K562 (cell line): ENCODE measurements at regions not wholly inside any gene's neighbourhood (a gene's known extent, or its start where the extent isn't known, plus 50 kb on each side); places are given as distances from the start of the nearest gene placed in this dataset.

ENCODE experiments used
- ATAC-seq: fragments of 200-7000 bp; cut with Tn5 transposase; 3 replicates; pipeline ENCODE4 v1.9.1; 2020; ENCODE audit warnings: moderate library complexity
- BruUV-seq: library from RNA; stranded (reverse); fragments of 400-500 nt; replicated peaks from 2 replicates; lab custom pipeline; 2021; lab: Mats Ljungman, UMichigan
- CTCF ChIA-PET: fragments of 300-600 bp; formaldehyde crosslinking; extraction: SDS; loops from one replicate; lab custom pipeline; 2021; ENCODE audit warnings: low intra/inter-chr PET ratio; lab: Yijun Ruan, JAX
- POLR2A ChIA-PET: fragments of 300-600, 350-650 bp; sonication (Branson Sonifier 250); formaldehyde crosslinking; extraction: SDS; loops from one replicate; lab custom pipeline; 2021; ENCODE audit warnings: antibody characterized with exemption, inconsistent platforms; lab: Yijun Ruan, JAX
- DNase-seq, 4 experiments: peaks; one replicate each; pipeline versions ENCODE4 v3.0.0 to v3.0.0-alpha.2; 2011 to 2018; ENCODE audit warnings: low spot score in 3 of 4, mixed read lengths in 3 of 4; ENCODE audit errors: extremely low read depth in 1 of 4
- FAIRE-seq: peaks from 2 replicates; lab custom pipeline; 2011; peaks lifted over from hg19 to GRCh38; lab: Jason Lieb, UNC
- H2AFZ ChIP-seq: 2 replicates; pipeline ENCODE4 v1.6.0; 2011; ENCODE audit warnings: low read depth, low read length, control low read depth, inconsistent platforms
- H3K27ac ChIP-seq: fragments of 200-600 bp; 3 replicates; pipeline ENCODE4 v1.8.0; 2011; ENCODE audit warnings: low read depth, mild to moderate bottlenecking, control low read depth, inconsistent platforms, low read length, moderate library complexity, mixed read lengths; ENCODE audit errors: extremely low read depth
- H3K27me3 ChIP-seq, 2 experiments: fragments of 300-600 bp in 1 of 2; 2 replicates in 1 of 2; 3 replicates in 1 of 2; pipeline versions ENCODE4 v1.6.0 to v1.8.0; 2011; ENCODE audit warnings: inconsistent platforms in 2 of 2, low read length in 2 of 2, mild to moderate bottlenecking in 1 of 2, mixed read lengths in 1 of 2, moderate library complexity in 1 of 2; ENCODE audit not compliant: control insufficient read depth in 2 of 2, insufficient read depth in 2 of 2
- H3K36me3 ChIP-seq: fragments of 300-600 bp; 3 replicates; pipeline ENCODE4 v1.8.0; 2011; ENCODE audit warnings: mild to moderate bottlenecking, low read length, inconsistent platforms; ENCODE audit not compliant: control insufficient read depth, insufficient read depth
- H3K4me1 ChIP-seq, 2 experiments: fragments of 200-600 bp in 1 of 2; replicated peaks in 1 of 2; 2 replicates in 1 of 2; 3 replicates in 1 of 2; pipeline versions ENCODE4 v1.5.1 to v1.8.0; 2011; ENCODE audit warnings: inconsistent platforms in 2 of 2, low read length in 2 of 2, mild to moderate bottlenecking in 1 of 2, mixed read lengths in 1 of 2, moderate library complexity in 1 of 2; ENCODE audit not compliant: control insufficient read depth in 2 of 2, insufficient read depth in 2 of 2
- H3K4me2 ChIP-seq: 2 replicates; pipeline ENCODE4 v1.6.1; 2011; ENCODE audit warnings: low read length, control low read depth, inconsistent platforms, mixed read lengths; ENCODE audit not compliant: insufficient read depth
- H3K4me3 ChIP-seq: fragments of 200-600 bp; sonication (generic), shearing (Covaris generic); 2 replicates; pipeline ENCODE4 v1.5.1; 2016; ENCODE audit warnings: control low read depth, inconsistent platforms
- H3K79me2 ChIP-seq: fragments of 200-600 bp; 3 replicates; pipeline ENCODE4 v1.8.0; 2011; ENCODE audit warnings: low read length, inconsistent platforms; ENCODE audit not compliant: control insufficient read depth, insufficient read depth
- H3K9ac ChIP-seq, 2 experiments: 2 replicates each; pipeline versions ENCODE4 v1.6.0 to v1.6.1; 2011; ENCODE audit warnings: low read depth in 2 of 2, low read length in 2 of 2, control low read depth in 1 of 2, inconsistent platforms in 1 of 2, mild to moderate bottlenecking in 1 of 2, mixed read lengths in 1 of 2; ENCODE audit not compliant: insufficient read depth in 1 of 2
- H3K9me1 ChIP-seq: one replicate; pipeline ENCODE4 v1.6.0; 2011; ENCODE audit warnings: inconsistent platforms, mild to moderate bottlenecking, low read length, moderate library complexity; ENCODE audit not compliant: control insufficient read depth, insufficient read depth
- H3K9me3 ChIP-seq: replicated peaks from 2 replicates; pipeline ENCODE4 v1.5.1; 2011; ENCODE audit warnings: low read depth, low read length, inconsistent platforms; ENCODE audit not compliant: control insufficient read depth, insufficient read depth
- H4K20me1 ChIP-seq: replicated peaks from 2 replicates; pipeline ENCODE4 v1.6.1; 2011; ENCODE audit warnings: low read length, inconsistent platforms, mixed read lengths; ENCODE audit not compliant: control insufficient read depth, insufficient read depth
- CTCF ChIP-seq, 3 experiments: IDR thresholded peaks in 2 of 3; conservative IDR thresholded peaks in 1 of 3; 2 replicates each; pipeline ENCODE4 v1.5.1; 2011 to 2012; ENCODE audit warnings: low read length in 3 of 3, mild to moderate bottlenecking in 3 of 3, control low read depth in 2 of 3, improper control_type of control experiment in 1 of 3, inconsistent platforms in 1 of 3, low read depth in 1 of 3, mixed read lengths in 1 of 3, moderate library complexity in 1 of 3; ENCODE audit not compliant: insufficient read depth in 2 of 3
- DEAF1 ChIP-seq: fragments of 450-650 bp; formaldehyde crosslinking; IDR thresholded peaks from 2 replicates; pipeline ENCODE4 v1.4.0; 2020; ENCODE audit warnings: mild to moderate bottlenecking, moderate library complexity
- FOXJ3 ChIP-seq: sonication (generic); formaldehyde crosslinking; IDR thresholded peaks from 2 replicates; pipeline ENCODE4 v1.4.0; 2020; ENCODE audit warnings: mild to moderate bottlenecking, missing genetic modification reagents
- ID3 ChIP-seq, 2 experiments: fragments of 250-450 bp in 1 of 2; fragments of 450-650 bp in 1 of 2; sonication (Bioruptor Pico) in 1 of 2; IDR thresholded peaks; 2 replicates each; pipeline versions ENCODE4 v1.6.1 to v1.8.0; 2016 to 2021; ENCODE audit warnings: mild to moderate bottlenecking in 2 of 2, moderate library complexity in 2 of 2, missing compliant biosample characterization in 1 of 2, missing genetic modification characterization in 1 of 2
- RAD21 ChIP-seq, 2 experiments: fragments of 250-450 bp in 1 of 2; fragments of 450-650 bp in 1 of 2; sonication (Bioruptor Pico) in 1 of 2; formaldehyde crosslinking in 1 of 2; IDR thresholded peaks in 1 of 2; conservative IDR thresholded peaks in 1 of 2; 2 replicates each; pipeline versions ENCODE4 v1.4.0 to v1.8.0; 2020 to 2022; ENCODE audit warnings: mild to moderate bottlenecking in 2 of 2, moderate library complexity in 1 of 2
- REST ChIP-seq, 2 experiments: fragments of 450-650 bp; formaldehyde crosslinking in 1 of 2; IDR thresholded peaks; 2 replicates each; pipeline versions ENCODE4 v1.4.0 to v1.6.1; 2014 to 2020; ENCODE audit warnings: mild to moderate bottlenecking in 2 of 2, borderline replicate concordance in 1 of 2, low read depth in 1 of 2
- WGBS: fragments of 100-300 bp; shearing (Covaris generic); methylation state at CpG from one replicate; pipeline ENCODE4 v1.1.6; 2016; ENCODE audit warnings: low coverage, mixed read lengths; ENCODE audit not compliant: insufficient coverage; ENCODE audit errors: missing lambda C conversion rate; 5-methylcytosine and 5-hydroxymethylcytosine counted together
- in situ Hi-C: fragments of 300-500 bp; cut with MboI; formaldehyde crosslinking; loops from 4 replicates; pipeline ENCODE4 v1.15.0; 2018; ENCODE audit warnings: inconsistent platforms, mixed read lengths
- intact Hi-C: fragments of 100-400 bp; cut with micrococcal nuclease; formaldehyde crosslinking; loops from 2 replicates; pipeline ENCODE4 v1.14.2; 2022

- FAIRE-seq: peak; percentile 72
- Histone ChIP-seq H3K4me3 (no peak overlapping the region), H3K9me1 (no peaks in the 10 kb centered on the region), H3K27ac (no peak overlapping the region), H2AFZ (no peak overlapping the region), H3K36me3 (no peaks in the 10 kb centered on the region), H3K9me3 (no peaks in the 10 kb centered on the region), H4K20me1 (no peaks in the 10 kb centered on the region), H3K4me2 (no peak overlapping the region), H3K4me1 (no peaks in the 10 kb centered on the region), H3K79me2 (no peaks in the 10 kb centered on the region), H3K27me3 (no peaks in the 10 kb centered on the region), H3K9ac (no peak overlapping the region)
- ChIA-PET CTCF (interaction anchor here (0.7 to 3.3 kb wide), 2 partner anchors 243 to 892 kb away, joined by 4 to 27 read pairs; no protein-coding TSS in a partner anchor), POLR2A (interaction anchor here (0.8 to 1.3 kb wide), 2 partner anchors 12 to 28 kb away, joined by 3 read pairs; no protein-coding TSS in a partner anchor)
- 3% methylated on average over 4 of the region's 4 CpGs for WGBS
- no TSS peak for BruUV-seq
- intact Hi-C loops: loop anchor here (1.0 to 10.0 kb wide), 3 partner anchors 228 to 791 kb away; no protein-coding TSS in a partner anchor
- peak; percentile 76 for ATAC-seq
- DNase-seq: peak; percentile 23 to 45 (median 30)
- in situ Hi-C loops: loop anchor here (25.0 kb wide), 1 partner anchor 938 kb away; no protein-coding TSS in a partner anchor
- no peak for TF ChIP-seq ID3 (CRISPR knock-in tag; IDR thresholded peaks at IDR 0.05)
- no peak for TF ChIP-seq ID3 (tag; IDR thresholded peaks at IDR 0.05)
- TF ChIP-seq CTCF (IDR thresholded peaks at IDR 0.05 in 2 of 3, conservative IDR thresholded peaks at IDR 0.05 in 1 of 3; ENCODE audit: insufficient read depth in 2 of 3, low read depth in 1 of 3, low read length in 3 of 3): peak; percentile 37 to 76 (median 38); a peak in 3 of 6 replicates
- peak; percentile 56; the same call in 1 of the 2 replicates for TF ChIP-seq REST (IDR thresholded peaks at IDR 0.05; ENCODE audit: borderline replicate concordance)
- no peak for TF ChIP-seq REST (CRISPR knock-in tag; IDR thresholded peaks at IDR 0.05; ENCODE audit: low read depth)
- peak; percentile 80 to 85 for TF ChIP-seq RAD21 (CRISPR knock-in tag; conservative IDR thresholded peaks at IDR 0.05 in 1 of 2, IDR thresholded peaks at IDR 0.05 in 1 of 2)
- no peak for TF ChIP-seq FOXJ3 (CRISPR knock-in tag)
- peak; percentile 56 for TF ChIP-seq DEAF1
These were observed 86.9 kb downstream of the NUDT12 start for GRCh38 chr5:103475629-103476240.
